K562 (cell line): ENCODE measurements at regions not wholly inside any gene's neighbourhood (a gene's known extent, or its start where the extent isn't known, plus 50 kb on each side); places are given as distances from the start of the nearest gene placed in this dataset.

Experiments
- CCNT2 ChIP-seq: IDR thresholded peaks from 2 replicates; pipeline ENCODE4 v1.6.1; 2011; ENCODE audit warnings: borderline replicate concordance, low read depth, mild to moderate bottlenecking, moderate library complexity, mixed read lengths, low read length; ENCODE audit not compliant: insufficient read length; ENCODE audit errors: extremely low read depth
- KDM2B ChIP-seq: fragments of 250-450 bp; sonication (Bioruptor Pico); IDR thresholded peaks from 2 replicates; pipeline ENCODE4 v1.8.0; 2021; ENCODE audit warnings: mild to moderate bottlenecking, moderate library complexity
- NR4A1 ChIP-seq, 2 experiments: fragments of 250-450 bp in 1 of 2; fragments of 450-650 bp in 1 of 2; sonication (Bioruptor Pico) in 1 of 2; IDR thresholded peaks; 2 replicates each; pipeline versions ENCODE4 v1.4.0 to v1.6.1; 2016 to 2020; ENCODE audit warnings: mild to moderate bottlenecking in 2 of 2, missing compliant biosample characterization in 1 of 2, missing genetic modification characterization in 1 of 2, moderate library complexity in 1 of 2
- SOX6 ChIP-seq: fragments of 450-650 bp; IDR thresholded peaks from 2 replicates; pipeline ENCODE4 v1.6.1; 2014; ENCODE audit warnings: mild to moderate bottlenecking
- SP1 ChIP-seq: sonication (generic); formaldehyde crosslinking; IDR thresholded peaks from 2 replicates; pipeline ENCODE4 v1.8.1; 2022; ENCODE audit warnings: mild to moderate bottlenecking, missing genetic modification reagents
- ZNF175 ChIP-seq: fragments of 200-800 bp; sonication (Bioruptor generic); IDR thresholded peaks from 2 replicates; pipeline ENCODE4 v1.6.1; 2016; ENCODE audit warnings: low read depth, mild to moderate bottlenecking, missing genetic modification characterization, missing compliant biosample characterization
- ZNF41 ChIP-seq: fragments of 250-450 bp; sonication (Bioruptor Pico); conservative IDR thresholded peaks from 2 replicates; pipeline ENCODE4 v1.4.0; 2020; ENCODE audit warnings: mild to moderate bottlenecking
- ZNF589 ChIP-seq: fragments of 200-800 bp; sonication (Bioruptor generic); IDR thresholded peaks from 2 replicates; pipeline ENCODE4 v1.6.1; 2016; ENCODE audit warnings: low read depth, missing genetic modification characterization, missing compliant biosample characterization
- TF ChIP-seq, protein P1 (sequence below): fragments of 200-800 bp; sonication (Bioruptor generic); IDR thresholded peaks from 2 replicates; pipeline ENCODE4 v1.6.1; 2016; ENCODE audit warnings: missing genetic modification characterization, missing compliant biosample characterization
- TF ChIP-seq, protein P2 (sequence below): fragments of 450-650 bp; IDR thresholded peaks from 2 replicates; pipeline ENCODE4 v1.7.1; 2018; ENCODE audit warnings: mild to moderate bottlenecking, low read depth; ENCODE audit not compliant: partially characterized antibody

DNA sequence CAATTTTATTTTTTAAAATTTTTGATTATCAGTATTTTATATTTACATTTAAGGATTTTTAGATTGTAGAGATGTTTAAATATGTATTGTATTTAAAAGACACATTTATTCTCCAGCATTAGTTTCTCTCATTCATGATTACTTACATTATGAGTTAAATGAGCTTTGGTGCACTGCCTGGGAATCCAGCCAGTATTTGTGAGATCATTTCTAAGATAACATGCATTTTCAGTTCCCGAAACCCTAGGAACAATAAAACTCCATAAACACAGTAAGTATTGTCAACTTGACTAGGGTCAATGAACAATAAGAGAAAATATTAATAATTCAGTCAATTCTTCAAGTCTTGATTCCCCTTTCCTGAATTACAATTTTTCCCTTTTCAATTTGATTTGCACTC, 403.3 kb downstream of the PLK2 start (continued):
- no peak for TF ChIP-seq SOX6
- no peak for TF ChIP-seq CCNT2
- no peak for TF ChIP-seq ZNF41 (CRISPR knock-in tag)
- TF ChIP-seq, protein P1, sequence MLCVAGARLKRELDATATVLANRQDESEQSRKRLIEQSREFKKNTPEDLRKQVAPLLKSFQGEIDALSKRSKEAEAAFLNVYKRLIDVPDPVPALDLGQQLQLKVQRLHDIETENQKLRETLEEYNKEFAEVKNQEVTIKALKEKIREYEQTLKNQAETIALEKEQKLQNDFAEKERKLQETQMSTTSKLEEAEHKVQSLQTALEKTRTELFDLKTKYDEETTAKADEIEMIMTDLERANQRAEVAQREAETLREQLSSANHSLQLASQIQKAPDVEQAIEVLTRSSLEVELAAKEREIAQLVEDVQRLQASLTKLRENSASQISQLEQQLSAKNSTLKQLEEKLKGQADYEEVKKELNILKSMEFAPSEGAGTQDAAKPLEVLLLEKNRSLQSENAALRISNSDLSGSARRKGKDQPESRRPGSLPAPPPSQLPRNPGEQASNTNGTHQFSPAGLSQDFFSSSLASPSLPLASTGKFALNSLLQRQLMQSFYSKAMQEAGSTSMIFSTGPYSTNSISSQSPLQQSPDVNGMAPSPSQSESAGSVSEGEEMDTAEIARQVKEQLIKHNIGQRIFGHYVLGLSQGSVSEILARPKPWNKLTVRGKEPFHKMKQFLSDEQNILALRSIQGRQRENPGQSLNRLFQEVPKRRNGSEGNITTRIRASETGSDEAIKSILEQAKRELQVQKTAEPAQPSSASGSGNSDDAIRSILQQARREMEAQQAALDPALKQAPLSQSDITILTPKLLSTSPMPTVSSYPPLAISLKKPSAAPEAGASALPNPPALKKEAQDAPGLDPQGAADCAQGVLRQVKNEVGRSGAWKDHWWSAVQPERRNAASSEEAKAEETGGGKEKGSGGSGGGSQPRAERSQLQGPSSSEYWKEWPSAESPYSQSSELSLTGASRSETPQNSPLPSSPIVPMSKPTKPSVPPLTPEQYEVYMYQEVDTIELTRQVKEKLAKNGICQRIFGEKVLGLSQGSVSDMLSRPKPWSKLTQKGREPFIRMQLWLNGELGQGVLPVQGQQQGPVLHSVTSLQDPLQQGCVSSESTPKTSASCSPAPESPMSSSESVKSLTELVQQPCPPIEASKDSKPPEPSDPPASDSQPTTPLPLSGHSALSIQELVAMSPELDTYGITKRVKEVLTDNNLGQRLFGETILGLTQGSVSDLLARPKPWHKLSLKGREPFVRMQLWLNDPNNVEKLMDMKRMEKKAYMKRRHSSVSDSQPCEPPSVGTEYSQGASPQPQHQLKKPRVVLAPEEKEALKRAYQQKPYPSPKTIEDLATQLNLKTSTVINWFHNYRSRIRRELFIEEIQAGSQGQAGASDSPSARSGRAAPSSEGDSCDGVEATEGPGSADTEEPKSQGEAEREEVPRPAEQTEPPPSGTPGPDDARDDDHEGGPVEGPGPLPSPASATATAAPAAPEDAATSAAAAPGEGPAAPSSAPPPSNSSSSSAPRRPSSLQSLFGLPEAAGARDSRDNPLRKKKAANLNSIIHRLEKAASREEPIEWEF (CRISPR knock-in tag): no peak
- TF ChIP-seq NR4A1 (CRISPR knock-in tag; IDR thresholded peaks at IDR 0.05): no peak
- TF ChIP-seq NR4A1 (tag; IDR thresholded peaks at IDR 0.05): no peak
- TF ChIP-seq KDM2B (CRISPR knock-in tag): no peak
- no peak for TF ChIP-seq SP1
- TF ChIP-seq ZNF175 (CRISPR knock-in tag): no peak
- no peak for TF ChIP-seq ZNF589 (CRISPR knock-in tag)
- TF ChIP-seq, protein P2, sequence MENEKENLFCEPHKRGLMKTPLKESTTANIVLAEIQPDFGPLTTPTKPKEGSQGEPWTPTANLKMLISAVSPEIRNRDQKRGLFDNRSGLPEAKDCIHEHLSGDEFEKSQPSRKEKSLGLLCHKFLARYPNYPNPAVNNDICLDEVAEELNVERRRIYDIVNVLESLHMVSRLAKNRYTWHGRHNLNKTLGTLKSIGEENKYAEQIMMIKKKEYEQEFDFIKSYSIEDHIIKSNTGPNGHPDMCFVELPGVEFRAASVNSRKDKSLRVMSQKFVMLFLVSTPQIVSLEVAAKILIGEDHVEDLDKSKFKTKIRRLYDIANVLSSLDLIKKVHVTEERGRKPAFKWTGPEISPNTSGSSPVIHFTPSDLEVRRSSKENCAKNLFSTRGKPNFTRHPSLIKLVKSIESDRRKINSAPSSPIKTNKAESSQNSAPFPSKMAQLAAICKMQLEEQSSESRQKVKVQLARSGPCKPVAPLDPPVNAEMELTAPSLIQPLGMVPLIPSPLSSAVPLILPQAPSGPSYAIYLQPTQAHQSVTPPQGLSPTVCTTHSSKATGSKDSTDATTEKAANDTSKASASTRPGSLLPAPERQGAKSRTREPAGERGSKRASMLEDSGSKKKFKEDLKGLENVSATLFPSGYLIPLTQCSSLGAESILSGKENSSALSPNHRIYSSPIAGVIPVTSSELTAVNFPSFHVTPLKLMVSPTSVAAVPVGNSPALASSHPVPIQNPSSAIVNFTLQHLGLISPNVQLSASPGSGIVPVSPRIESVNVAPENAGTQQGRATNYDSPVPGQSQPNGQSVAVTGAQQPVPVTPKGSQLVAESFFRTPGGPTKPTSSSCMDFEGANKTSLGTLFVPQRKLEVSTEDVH: no peak
